Limb (tissue), 2 donors: ENCODE measurements at regions not wholly inside any gene's neighbourhood (a gene's known extent, or its start where the extent isn't known, plus 50 kb on each side); places are given as distances from the start of the nearest gene placed in this dataset.
A peak's percentile ranks its signal among the peaks of the same experiment; 100 is the strongest.

Experiments
- DNase-seq, 2 donors: peaks; one replicate each; pipeline ENCODE4 v3.0.0-alpha.2; 2016; ENCODE audit errors: extremely low spot score in 2 of 2

- DNase-seq = no peak
Measured at GRCh38 chr3:107055181-107055942, 321.9 kb upstream of the CCDC54 start.

GRCh38 chr3:107061466-107061865 is 315.8 kb upstream of the CCDC54 start:
- DNase-seq = no peak

- DNase-seq = no peak
Measured at GRCh38 chr3:107062310-107062709, 314.9 kb upstream of the CCDC54 start.

GRCh38 chr3:107062787-107063186 is 314.5 kb upstream of the CCDC54 start:
- DNase-seq = no peak

DNA sequence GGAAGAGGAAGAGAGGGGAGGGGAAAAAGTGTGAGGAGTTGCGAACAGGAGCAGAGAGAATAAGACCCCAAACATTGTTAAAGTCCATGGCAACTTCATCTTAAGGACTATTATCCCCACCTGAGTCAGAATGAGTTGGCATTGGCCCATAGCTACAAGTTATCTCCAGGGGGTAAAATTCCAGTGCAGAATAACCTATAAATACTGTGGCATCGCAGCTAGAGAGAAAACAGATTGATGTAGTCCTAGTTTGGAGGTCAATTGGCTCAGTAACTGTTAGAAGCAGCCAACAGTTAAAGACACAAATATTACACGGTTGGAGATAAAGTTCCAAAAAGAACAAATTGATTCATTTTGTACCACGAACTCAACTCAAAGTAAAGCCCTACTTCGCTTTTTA is 313.9 kb upstream of the CCDC54 start:
- no peak for DNase-seq

- DNase-seq = peak; percentile 80 to 84
Measured at GRCh38 chr3:107064405-107065060, 312.7 kb upstream of the CCDC54 start.

DNA sequence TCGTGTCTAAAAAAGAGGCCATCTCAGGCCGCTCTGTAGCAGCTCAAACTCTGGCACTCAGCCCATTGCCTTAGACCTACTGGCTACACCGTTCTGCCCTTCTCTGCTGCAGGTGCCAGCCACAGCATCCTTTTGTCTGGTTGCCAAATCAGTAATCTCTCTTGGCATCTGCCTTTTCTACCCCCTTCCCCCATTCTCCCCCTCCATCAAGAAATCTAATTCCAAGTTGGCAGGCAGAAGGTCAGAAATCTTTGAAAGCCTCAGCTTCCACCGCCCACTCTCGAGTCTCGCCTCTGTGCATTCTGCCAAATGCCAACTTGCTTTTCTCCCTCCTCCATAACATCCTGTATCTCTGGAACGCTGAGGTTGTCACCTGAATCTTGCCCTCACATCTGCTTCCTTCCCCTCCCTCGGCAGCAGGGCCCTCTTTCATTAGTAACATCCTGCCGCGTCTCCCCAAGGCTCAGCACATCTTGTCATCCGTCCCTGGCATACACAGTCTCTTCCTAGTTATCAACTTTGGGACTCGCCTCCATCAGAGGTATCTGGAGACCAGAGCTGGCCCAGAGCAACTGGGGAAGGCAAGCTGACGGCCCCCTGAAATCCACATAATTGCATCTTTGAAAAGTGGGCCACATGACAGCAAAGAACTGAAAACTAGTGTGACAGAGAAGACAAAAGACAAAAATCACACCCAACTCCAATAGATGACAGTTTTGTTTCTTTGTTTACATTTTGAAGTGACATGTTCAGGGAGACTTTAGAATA is 312.0 kb upstream of the CCDC54 start:
- DNase-seq = peak in 1 of 2 donors; percentile 31

GRCh38 chr3:107067421-107067820 is 309.8 kb upstream of the CCDC54 start:
- no peak for DNase-seq

GRCh38 chr3:107068980-107069379 is 308.3 kb upstream of the CCDC54 start:
- no peak for DNase-seq

- no peak for DNase-seq
Measured at GRCh38 chr3:107076946-107077345, 300.3 kb upstream of the CCDC54 start.

DNA sequence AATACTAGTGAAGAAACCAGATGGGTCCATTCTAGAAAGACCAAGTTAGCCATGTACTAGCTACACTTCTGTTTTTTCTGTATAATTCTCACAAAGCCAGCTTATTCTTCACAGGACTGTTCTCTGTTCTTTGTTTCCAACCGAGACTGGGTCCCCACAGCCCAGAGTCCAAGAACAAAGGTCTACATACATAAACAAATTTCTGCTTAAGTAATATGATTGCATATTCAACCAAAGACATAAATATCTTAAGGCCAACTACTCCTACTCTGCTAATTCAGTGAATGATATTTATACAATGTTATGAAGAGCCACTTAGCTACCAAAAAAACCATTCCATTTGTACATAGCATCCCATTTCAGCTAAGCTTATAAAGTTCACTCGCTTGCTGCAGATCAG is 299.8 kb upstream of the CCDC54 start:
- DNase-seq = no peak

- DNase-seq = no peak
Measured at GRCh38 chr3:107082527-107082926, 294.7 kb upstream of the CCDC54 start.

- no peak for DNase-seq
Measured at GRCh38 chr3:107085261-107085660, 292.0 kb upstream of the CCDC54 start.

DNA sequence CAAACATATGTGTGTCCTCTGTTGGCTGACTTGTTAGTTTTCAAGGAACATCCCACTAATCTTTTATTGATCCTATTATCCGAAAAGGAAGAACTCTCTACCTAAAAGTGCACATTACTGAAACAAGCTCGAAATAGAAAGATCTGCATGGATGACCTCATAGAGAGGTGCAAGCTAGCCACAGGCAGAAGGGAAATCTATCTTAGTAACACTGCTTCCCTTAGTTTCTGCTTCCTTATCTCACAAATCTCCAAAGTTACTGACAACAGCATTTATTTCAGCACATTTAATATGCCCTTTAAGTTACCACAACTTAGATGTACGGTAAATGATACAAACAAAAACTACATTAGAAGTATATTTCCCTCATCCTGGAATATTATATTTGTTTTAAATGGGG is 285.1 kb upstream of the CCDC54 start:
- DNase-seq = no peak

DNA sequence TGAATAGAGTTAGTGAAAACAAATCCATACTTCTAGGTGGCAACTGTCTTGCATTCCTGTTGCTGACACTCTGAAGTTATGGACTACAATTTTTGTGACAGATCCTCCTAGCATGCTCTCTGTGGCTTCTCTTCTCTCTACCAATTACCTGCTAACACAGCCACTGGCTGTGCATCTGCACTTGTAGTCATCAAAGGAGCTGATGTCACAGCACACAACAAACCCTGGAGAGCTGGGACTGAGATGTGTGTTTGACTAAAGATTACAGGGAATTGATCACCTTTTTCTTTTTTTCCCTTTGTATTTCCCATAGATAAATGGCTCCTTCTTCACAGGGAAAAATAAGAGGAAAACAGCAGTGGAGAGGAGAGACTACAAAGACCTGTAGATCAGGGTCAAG is 278.4 kb upstream of the CCDC54 start:
- DNase-seq = no peak

DNA sequence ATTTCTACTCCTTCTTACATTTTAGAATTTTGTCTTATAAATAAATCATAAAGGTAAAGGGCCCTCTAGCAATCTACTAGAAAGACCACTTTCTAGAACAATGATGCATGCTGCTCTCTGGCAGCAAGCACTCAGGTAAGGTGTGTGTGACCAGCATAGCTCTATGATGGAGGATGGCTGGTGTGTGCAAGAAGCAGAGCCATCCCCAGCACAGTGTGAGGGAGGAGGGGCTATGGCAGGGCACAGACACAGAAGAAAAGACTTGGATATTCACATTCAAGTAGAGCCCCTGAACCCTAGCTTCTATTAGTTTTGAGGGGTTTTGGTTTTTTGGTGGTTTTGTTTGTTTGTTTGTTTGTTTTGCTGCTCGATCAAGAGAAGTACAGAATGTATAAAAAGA is 277.1 kb upstream of the CCDC54 start:
- DNase-seq = no peak

GRCh38 chr3:107100573-107100972 is 276.7 kb upstream of the CCDC54 start:
- no peak for DNase-seq

DNA sequence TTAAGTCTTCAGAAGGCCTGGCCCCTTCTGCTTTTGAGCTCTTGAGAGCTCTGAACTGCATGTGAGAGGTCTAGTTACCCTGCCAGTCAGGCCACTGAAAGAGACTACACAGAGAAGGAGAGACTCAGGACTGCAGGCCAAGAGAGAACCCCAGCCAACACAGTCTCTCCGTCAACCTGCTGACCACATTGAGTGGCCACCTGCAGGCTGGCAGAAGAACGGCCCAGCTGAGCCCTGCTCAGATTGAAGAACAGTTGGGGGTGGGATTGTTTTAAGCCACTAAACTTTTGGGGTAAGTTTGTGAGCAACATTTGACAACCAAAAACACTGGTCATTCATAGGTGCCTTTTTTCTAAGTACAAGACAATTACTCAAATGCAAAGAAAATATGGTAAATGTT is 273.5 kb upstream of the CCDC54 start:
- no peak for DNase-seq

DNA sequence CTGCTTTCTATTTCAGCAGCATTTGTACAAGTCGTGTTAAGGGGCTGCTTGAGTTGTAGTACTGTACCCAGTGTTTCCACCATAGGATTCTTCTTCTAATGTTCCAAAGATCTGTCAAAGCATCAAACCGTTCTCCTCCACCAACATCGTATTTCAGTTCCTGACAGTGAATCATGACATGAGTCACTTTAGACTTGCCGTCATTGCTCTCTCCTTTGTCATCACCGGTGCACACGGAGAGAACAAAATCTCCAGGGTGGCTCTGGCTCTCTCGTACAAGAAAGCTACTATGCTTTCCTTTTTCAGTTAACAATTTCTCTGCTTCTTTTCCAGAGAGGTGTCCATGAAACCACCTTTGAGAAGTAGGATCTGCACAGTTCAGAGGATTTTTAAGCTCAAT is 270.9 kb upstream of the CCDC54 start:
- DNase-seq = no peak

DNA sequence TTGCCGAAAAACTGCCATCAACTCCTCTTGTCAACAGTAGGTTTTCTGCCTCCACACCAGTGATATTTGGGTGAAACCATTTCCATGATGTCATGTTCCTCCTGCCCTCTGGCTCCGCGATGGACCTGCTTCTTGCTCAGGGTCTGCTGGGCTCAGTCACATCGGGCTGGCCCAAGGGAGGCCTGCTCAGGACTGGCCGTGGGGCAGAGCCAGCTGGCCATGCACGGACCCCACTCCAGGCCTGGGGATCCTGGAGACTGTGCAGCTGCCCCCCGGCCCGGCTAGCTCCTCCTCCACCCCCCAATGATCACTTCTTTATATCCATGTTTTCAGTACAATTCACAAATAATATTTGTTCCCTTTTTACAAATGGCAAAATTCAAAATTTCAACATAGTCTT is 270.3 kb upstream of the CCDC54 start:
- no peak for DNase-seq

GRCh38 chr3:107110596-107111305 is 266.5 kb upstream of the CCDC54 start:
- no peak for DNase-seq

- no peak for DNase-seq
Measured at GRCh38 chr3:107111872-107112271, 265.4 kb upstream of the CCDC54 start.
